SK-N-MC (cell line): ENCODE measurements at regions not wholly inside any gene's neighbourhood (a gene's known extent, or its start where the extent isn't known, plus 50 kb on each side); places are given as distances from the start of the nearest gene placed in this dataset.

Experiments used
- DNase-seq: peaks from one replicate; pipeline ENCODE4 v3.0.0-alpha.2; 2011; ENCODE audit warnings: low read depth, low spot score
- H3K27ac ChIP-seq: fragments of 200-600 bp; sonication (generic); 2 replicates; pipeline ENCODE4 v1.5.1; 2016; ENCODE audit warnings: mixed run types
- H3K36me3 ChIP-seq: fragments of 200-600 bp; sonication (generic); 2 replicates; pipeline ENCODE4 v1.6.1; 2017; ENCODE audit warnings: antibody characterized with exemption, low read length, mixed read lengths; ENCODE audit not compliant: insufficient read depth
- H3K4me3 ChIP-seq: fragments of 200-600 bp; sonication (generic); 2 replicates; pipeline ENCODE4 v1.5.1; 2016
- H3K9ac ChIP-seq: fragments of 200-600 bp; sonication (generic); 2 replicates; pipeline ENCODE4 v1.8.0; 2017; ENCODE audit warnings: mixed run types, mixed read lengths; ENCODE audit not compliant: insufficient read length
- H3K9me3 ChIP-seq: fragments of 200-600 bp; sonication (generic); 2 replicates; pipeline ENCODE4 v1.6.1; 2017; ENCODE audit warnings: low read depth, mild to moderate bottlenecking, antibody characterized with exemption, low read length, moderate library complexity, mixed read lengths
- EZH2 ChIP-seq: fragments of 200-600 bp; sonication (generic); IDR thresholded peaks from one replicate; pipeline ENCODE4 v1.6.1; 2017; ENCODE audit warnings: antibody characterized with exemption
- FOXP2 ChIP-seq: optimal IDR thresholded peaks from 2 replicates; pipeline ENCODE3; 2011; ENCODE audit warnings: mild to moderate bottlenecking, moderate library complexity; ENCODE audit not compliant: insufficient read depth; ENCODE audit errors: extremely low read length, control extremely low read depth
- POLR2AphosphoS5 ChIP-seq: IDR thresholded peaks from 2 replicates; pipeline ENCODE4 v1.6.1; 2012; ENCODE audit warnings: mild to moderate bottlenecking, low read depth, low read length, borderline replicate concordance

DNA sequence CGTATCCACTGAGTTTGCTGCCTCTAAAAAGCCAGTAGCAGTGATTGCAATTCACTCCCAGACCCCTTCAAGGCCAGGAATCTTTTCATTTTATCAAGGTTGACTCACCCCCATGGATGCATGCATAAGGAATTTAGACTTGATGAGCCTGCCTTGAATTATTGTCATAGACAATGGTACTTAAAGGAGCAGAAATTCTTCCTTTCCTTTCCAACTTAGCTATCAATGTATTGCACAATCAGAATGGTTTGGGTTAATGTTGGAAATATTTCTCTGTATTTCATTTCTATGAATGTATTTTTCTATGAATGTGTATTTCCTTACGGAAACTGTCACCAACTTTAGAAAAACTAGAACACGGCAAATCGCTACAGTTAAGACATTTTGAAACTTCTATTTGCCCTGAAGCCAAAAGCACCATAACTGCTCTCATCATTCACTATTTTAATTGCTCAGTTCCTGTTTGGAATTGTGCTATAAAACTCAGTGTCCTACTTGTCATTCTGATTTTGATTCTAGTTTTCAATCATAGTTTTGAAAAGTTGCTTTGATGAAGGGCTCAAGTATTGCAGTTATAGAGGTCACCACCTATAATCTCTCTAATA is 355.7 kb upstream of the AKR1E2 start:
- H3K9ac ChIP-seq = no peak overlapping the region
- H3K36me3 ChIP-seq = no peaks in the 10 kb centered on the region
- peak; percentile 57 for DNase-seq
- H3K4me3 ChIP-seq = peak overlapping the region; percentile 33; the same call in 1 of the 2 replicates
- TF ChIP-seq POLR2AphosphoS5 (no peak), FOXP2 (no peak), EZH2 (no peak)
- H3K9me3 ChIP-seq = no peaks in the 10 kb centered on the region
- no peak overlapping the region for H3K27ac ChIP-seq

DNA sequence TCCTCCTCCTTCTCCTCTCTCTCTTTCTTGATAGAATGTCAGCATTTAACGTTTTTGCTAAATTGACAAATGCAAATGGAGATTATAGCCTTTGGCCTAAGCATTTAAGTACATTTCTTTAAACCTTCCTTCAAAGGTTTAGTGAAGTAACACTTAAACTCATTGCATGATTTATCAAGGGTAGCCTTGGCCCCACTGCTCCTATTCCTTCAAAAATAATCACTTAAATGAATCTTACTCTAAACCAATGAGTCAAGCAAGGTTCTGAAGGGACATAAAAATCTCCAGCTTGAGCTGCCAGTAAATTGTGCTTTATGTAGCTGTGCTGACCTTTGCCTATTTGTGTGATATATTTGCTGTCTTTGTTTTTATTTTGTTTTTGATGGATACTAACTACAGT is 358.5 kb upstream of the AKR1E2 start:
- no peak overlapping the region for H3K27ac ChIP-seq
- H3K9ac ChIP-seq = no peak overlapping the region
- DNase-seq = no peak
- TF ChIP-seq POLR2AphosphoS5 (no peak), EZH2 (no peak), FOXP2 (no peak)
- no peaks in the 10 kb centered on the region for H3K9me3 ChIP-seq
- H3K36me3 ChIP-seq = no peaks in the 10 kb centered on the region
- H3K4me3 ChIP-seq = no peak overlapping the region

DNA sequence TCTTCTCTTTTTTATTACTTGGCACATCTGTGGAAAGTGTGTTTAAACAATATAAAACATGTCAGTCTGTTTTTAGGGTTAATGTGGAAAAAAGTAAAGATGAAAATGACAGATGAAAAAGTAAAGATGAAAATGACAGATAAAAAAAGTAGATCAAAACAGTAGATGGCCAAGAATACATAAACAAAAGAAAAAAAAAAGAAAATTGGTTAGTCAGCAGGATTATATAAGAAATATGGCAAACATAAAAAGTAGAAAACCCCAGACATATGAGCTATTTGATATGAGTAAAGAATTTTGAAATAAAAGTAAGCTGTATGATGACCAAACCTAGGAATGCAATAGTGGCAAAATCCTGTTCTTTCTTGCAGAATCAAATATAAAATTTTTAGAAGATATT is 365.7 kb upstream of the AKR1E2 start:
- no peaks in the 10 kb centered on the region for H3K9me3 ChIP-seq
- no peak overlapping the region for H3K4me3 ChIP-seq
- H3K9ac ChIP-seq = no peak overlapping the region
- TF ChIP-seq EZH2 (no peak), POLR2AphosphoS5 (no peak), FOXP2 (no peak)
- no peak for DNase-seq
- no peaks in the 10 kb centered on the region for H3K36me3 ChIP-seq
- no peak overlapping the region for H3K27ac ChIP-seq

DNA sequence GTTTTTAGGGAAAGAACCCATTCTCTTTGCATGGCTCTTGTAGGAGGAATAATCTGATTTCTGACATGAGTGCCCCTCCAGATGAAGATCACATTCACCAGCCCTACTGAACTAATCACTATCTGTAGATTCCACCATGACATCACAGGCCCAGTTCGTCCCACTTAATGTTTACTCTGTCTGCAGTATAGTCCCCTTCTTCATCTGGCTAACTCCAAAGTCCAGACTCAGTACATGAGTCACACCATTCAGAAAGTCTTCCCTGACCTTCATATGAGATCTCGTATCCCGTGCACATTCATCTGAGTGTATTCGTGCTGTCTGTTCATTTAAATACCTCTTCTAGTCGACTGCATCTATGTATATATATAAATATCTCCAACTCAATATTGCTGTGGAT is 366.5 kb upstream of the AKR1E2 start:
- no peak overlapping the region for H3K9ac ChIP-seq
- TF ChIP-seq FOXP2 (no peak), EZH2 (no peak), POLR2AphosphoS5 (no peak)
- DNase-seq = no peak
- no peak overlapping the region for H3K27ac ChIP-seq
- no peaks in the 10 kb centered on the region for H3K36me3 ChIP-seq
- no peak overlapping the region for H3K4me3 ChIP-seq
- no peaks in the 10 kb centered on the region for H3K9me3 ChIP-seq

DNA sequence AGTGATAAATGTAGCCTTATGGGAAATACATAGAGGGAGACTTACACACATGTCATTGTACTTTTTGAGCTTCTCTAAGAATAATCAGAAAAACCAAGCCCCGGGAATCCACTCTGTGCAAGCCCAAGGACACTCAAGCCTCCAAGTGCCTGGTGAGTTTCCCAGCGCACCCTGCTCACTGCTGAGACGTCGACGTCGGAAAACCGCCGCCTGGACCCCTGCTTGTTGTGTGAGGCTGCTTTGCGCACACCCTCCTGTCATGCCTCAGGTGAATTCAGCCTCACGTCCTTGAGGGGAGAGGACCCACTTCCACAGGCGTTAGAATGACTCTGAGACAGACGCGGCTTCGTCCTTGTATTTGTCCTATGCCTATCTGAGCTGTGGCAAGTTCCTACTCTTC is 368.4 kb upstream of the AKR1E2 start:
- Histone ChIP-seq H3K4me3 (no peak overlapping the region), H3K36me3 (no peaks in the 10 kb centered on the region), H3K9ac (no peak overlapping the region), H3K9me3 (no peaks in the 10 kb centered on the region), H3K27ac (no peak overlapping the region)
- DNase-seq = no peak
- TF ChIP-seq EZH2 (no peak), POLR2AphosphoS5 (no peak), FOXP2 (no peak)

DNA sequence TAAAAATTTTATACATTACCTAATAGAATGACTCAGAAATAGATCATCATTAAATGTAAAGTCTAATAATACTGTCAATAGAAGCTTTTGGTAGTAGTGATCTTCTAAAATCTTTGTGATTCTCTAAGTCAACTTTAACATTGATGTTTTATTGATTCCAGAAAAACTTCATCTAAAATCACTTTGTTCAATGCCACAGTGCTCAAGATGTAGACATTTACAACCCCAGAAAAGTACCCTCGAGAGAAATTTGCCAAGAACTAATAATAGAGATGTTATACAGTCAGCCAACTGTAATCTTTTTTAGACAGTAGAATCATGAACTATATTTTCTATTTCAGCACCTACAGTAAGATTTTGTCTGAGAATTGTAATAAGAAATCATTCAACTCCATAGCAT is 369.2 kb upstream of the AKR1E2 start:
- no peak for DNase-seq

DNA sequence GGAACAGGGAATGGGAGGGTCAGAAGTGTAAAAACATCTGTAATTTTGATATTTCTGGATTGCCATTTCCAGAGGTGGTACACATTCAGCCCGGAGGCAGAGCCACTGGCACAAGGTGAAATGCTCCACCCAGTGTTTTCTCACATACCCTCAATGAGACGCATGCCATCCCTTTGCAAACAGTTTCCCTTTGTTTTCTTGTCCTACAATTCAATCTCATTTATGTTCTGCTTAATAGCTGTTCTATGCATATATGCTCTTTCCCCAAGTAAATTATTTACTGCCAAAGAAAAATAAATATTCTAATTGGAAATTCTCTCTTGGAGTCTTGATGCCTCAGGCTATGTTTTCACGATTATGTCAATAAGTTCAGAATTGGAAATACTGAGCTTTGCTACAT is 369.7 kb upstream of the AKR1E2 start:
- H3K27ac ChIP-seq = no peak overlapping the region
- TF ChIP-seq EZH2 (no peak), POLR2AphosphoS5 (no peak), FOXP2 (no peak)
- H3K36me3 ChIP-seq = no peaks in the 10 kb centered on the region
- no peak for DNase-seq
- H3K9ac ChIP-seq = no peak overlapping the region
- no peak overlapping the region for H3K4me3 ChIP-seq
- H3K9me3 ChIP-seq = no peaks in the 10 kb centered on the region

More for the DNA sequence above, 369.2 kb upstream of the AKR1E2 start:
- H3K27ac ChIP-seq = no peak overlapping the region
- H3K9me3 ChIP-seq = no peaks in the 10 kb centered on the region
- no peak overlapping the region for H3K9ac ChIP-seq
- no peak overlapping the region for H3K4me3 ChIP-seq
- no peaks in the 10 kb centered on the region for H3K36me3 ChIP-seq
- TF ChIP-seq EZH2 (no peak), POLR2AphosphoS5 (no peak)

DNA sequence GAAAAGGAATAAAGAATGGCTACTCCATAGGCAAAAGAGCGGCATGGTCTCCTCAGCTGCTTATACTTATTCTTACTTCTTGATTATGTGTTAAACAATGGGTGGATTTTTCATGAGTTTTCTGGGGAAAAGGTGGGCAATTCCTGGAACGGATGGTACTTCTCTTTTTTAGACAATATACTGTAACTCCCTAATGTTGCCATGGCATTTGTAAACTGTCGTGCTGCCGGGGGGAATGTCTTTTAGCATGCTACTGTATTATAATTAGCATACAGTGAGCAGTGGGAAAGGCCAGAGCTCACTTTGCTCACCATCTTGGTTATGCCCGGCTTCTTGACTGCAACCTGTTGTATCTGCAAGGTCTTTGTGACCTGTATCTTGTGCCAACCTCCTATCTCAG is 372.1 kb upstream of the AKR1E2 start:
- no peak for DNase-seq
- no peak overlapping the region for H3K27ac ChIP-seq
- TF ChIP-seq EZH2 (no peak), POLR2AphosphoS5 (no peak), FOXP2 (no peak)

DNA sequence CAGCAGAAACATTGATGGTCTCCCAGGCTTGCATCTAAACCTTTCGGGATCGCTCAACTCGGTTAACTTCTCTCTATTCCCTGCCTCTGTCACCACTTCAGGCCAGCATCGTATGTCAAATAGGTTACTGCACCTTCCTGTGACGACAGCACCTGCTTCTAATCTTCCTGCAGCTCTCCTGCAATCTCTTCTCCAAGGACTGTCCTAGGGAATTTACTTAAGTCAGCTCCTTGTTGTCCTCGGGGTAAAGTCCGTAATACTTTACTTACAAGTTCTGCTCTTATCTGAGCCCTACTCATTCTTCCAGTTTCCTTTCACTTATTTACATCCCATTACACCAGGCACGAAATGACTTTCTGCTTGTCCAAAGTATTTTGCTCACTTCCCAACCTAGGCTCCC is 372.7 kb upstream of the AKR1E2 start:
- TF ChIP-seq POLR2AphosphoS5 = no peak
- no peak for TF ChIP-seq FOXP2
- no peak for TF ChIP-seq EZH2
- no peaks in the 10 kb centered on the region for H3K36me3 ChIP-seq
- H3K9ac ChIP-seq = no peak overlapping the region
- H3K4me3 ChIP-seq = no peak overlapping the region
- H3K27ac ChIP-seq = no peak overlapping the region
- no peaks in the 10 kb centered on the region for H3K9me3 ChIP-seq
- DNase-seq = no peak

More for the DNA sequence above, 372.1 kb upstream of the AKR1E2 start:
- H3K4me3 ChIP-seq = no peak overlapping the region
- H3K9me3 ChIP-seq = no peaks in the 10 kb centered on the region
- H3K36me3 ChIP-seq = no peaks in the 10 kb centered on the region
- H3K9ac ChIP-seq = no peak overlapping the region
